NOMO-1 treated with dmso at 0.1 percent for 144 hours (cell line): ENCODE measurements at regions not wholly inside any gene's neighbourhood (a gene's known extent, or its start where the extent isn't known, plus 50 kb on each side); places are given as distances from the start of the nearest gene placed in this dataset.
"Not testable (repeated sequence)": the region's sequence is repeated elsewhere in the genome, so short reads cannot be mapped to it uniquely, and the experiment has no call there.

Experiments used
- DNase-seq: peaks from one replicate; lab custom pipeline; 2025; ENCODE audit not compliant: unreplicated experiment; lab: John Stamatoyannopoulos, UW

DNA sequence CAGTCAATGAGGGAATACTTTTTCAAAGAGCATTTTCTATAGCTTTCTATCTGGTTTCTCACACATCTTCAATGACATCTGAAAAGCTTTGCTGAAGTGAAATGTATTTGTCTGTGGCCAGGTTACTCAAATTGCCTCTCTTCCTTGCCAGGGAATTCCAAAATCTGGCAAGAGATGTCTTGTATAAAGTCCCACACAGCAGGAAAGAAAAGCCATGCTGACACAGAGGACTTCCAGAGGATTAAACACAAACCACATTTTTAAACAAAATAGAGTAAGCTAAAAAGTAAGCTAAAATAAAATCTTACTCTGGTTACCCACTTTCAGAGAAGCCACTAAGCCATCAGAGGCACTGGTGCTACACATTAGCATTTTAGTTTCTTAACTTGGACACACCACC is 93.1 kb upstream of the BCAR3 start:
- DNase-seq = no peak

DNA sequence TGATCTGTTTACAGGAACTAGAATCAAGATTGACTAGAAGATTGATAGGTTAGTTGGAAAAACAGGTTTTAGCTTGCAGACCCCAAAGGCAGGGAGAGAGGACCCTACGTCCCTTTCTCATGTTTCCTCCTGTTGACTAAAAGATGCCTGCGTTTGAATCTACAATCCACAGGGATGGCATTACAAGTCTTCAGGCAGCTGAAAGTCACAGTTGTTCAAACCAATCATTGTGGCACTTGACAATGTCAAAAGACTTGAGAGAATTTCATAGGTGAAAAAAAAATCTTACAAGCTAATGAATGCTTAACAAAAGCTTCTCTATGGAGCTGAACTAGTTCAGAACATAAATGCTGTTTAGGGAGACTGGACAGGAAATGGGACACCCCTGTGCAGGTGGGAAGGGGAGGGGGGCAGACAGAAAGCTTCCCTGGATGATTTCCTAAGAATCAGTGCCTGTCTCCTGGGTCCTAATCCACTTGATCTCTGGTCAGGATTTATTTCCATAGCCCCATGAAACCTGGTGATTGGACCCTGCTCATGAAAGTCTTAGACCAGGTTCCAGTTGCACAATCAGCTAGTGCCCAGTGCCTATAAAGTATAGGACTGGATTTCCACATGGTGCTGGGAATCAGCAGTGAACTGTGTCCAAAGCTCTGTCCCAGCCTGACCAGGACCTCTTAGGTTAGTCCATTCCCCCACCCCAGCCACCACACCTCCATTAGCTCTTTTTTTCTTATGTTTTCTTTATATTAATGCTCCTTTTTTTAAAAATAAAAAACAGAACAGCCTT is 91.6 kb upstream of the BCAR3 start:
- DNase-seq = no peak

DNA sequence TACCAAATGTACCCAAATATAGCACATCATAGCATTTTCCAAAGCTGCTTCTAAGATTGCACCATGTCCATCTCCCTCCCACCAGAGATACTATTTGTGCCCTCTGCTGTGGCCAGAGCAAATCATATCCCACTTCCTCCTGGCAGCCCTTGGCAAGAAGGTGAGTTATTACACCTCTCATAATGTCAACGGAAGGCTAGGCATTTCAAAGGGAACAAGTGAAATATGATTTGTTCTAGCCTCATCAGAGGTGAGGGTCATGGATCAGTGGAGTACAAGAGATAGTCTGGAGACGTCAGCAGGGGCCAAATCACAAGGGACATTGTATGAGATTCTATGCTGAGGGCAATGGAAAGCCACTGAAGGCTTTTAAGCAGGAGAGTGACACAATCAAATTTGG is 90.2 kb upstream of the BCAR3 start:
- DNase-seq = no peak

DNA sequence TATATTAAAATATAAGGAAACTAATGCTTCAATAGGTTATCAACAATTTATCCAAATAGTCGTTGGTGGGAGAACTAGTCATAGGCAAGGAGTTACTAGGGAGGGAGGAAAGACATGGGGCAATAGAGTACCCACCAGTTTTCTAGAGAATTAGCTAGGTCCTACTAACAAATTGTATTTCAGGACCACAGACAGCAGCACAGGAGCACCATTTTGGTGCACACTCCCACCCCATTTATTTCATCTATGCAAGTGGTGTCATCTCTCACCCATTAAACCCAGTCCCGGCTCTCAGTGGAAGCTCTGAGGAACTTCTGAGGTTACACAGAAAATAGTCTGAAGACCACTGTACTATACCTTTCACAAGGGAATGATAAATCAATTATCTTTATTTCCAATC is 89.0 kb upstream of the BCAR3 start:
- no peak for DNase-seq

DNA sequence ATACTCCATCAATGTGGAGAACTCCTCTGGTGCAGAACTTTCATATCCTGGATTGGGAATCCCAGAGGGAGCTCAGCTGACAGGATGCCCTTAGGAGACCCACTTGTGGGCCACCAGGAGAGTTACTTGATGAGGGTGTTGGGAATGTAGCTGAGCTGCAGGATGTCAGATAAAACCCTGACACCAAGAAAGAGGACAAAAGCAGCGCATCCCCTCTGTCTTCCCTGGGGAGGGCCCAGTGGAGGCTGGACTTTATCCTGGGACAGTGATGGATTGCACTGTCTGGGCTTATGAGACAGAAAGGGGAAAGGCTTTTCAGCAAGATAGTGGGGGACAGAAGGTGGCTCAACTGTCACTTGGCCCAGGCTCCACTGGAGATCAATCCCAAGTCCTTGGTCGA is 88.1 kb upstream of the BCAR3 start:
- DNase-seq = no peak

DNA sequence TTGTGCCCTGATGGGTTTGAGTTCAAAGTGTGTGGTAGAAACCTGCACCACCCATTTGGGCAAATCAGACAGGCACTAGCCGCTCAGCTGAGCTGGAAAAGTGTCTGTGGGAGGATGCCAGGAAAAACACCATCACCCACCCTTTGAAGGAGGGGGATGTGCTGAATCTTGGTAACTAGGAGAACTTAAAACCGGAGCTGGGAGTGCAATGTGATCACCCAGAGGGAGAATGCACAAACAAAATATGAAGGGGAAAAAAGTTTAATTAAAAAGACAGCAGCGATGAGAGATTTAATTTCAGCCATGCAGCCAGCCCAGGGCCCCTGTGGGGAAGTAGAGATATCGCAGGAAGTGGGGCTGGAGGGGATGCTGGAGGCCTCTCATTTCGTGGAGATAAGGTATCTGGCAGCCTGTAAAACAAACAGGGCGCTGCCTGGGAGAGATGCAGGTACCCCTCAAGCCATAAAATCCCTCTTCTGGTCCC is 86.8 kb upstream of the BCAR3 start:
- DNase-seq = no peak

DNA sequence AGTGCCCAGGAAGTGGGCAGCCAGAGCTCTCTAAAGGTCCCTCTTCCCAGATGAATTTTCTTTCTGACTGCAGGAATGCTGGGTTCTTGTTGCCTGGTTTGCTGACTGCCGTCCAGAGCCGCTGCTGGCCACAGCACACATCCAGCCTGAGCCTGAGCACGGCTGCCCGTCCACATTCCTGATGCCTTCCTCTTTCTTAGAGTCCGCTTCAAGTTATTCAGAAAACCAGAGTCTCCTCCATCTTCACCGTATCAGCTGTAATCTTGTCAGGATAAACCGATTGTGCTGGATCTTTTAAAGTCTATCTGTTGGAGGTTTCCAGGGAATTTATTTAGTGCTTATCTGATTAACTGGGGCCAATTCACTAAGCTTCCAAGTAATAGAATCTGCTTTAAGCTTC is 84.8 kb upstream of the BCAR3 start:
- no peak for DNase-seq

DNA sequence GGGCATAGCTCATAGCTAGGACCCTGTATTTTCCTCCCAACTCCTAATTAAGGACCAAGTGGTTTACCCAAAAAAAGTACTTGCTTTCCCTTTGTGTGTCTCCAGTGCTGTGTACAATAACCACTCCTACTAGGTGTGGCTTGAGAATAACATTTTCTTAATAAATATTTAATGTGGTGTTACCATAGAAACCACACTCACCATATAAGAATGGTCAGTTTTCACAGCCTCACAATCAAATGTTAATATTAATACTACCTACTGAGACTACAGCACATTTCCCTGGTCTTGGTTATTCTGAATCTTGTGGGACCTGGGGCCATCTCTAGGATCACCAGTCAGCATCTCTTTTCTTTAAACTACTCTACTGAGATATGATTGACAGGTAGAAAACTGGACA is 83.5 kb upstream of the BCAR3 start:
- no peak for DNase-seq

DNA sequence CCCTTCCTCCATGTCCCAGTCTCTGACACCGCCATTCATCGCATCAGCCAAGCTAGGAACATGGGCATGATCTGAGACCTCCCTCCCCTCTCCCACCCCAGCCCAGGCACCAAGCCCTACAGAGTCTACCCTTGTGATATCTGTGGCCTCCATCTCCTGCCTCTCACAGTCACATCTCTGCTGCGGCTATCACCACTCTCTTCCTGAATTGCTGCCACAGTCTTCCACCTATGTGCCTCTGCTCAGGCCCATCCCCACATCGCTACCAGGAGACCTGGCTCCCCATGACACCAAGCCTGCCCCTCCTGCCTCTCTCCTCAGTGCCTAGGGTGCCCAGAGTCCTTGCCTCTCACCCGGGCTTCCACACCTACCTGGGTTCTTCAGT is 82.7 kb upstream of the BCAR3 start:
- no peak for DNase-seq

DNA sequence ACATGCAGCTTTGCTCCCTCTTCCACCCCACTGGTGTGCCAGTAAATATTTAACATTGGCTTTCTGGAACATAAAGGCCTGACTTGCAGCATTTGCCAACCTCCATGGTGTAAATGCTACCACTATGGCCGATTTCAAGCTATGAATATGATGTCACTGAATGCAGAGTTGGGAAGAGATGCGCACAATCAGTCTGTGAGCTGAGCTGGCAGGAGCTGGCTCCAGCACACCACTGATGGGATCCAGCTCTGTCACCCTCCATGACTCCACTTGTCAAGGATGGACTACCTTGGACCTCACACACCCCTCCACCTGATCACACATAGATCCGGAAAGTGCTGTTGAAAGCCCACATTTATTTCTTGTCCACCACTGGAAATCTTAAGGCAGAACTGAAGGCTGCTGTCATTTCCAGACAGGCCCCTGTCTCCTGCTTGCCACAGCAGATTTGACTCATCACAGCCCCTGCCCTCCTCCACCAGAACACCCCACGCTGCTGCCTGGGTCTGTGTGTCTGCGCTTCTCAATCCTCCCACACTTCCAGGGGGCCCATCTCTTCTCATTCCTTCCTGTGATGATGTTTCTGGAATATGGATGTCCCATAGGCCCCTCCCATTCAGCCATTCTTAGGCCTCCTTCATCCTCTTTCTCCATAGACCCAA is 82.2 kb upstream of the BCAR3 start:
- no peak for DNase-seq

DNA sequence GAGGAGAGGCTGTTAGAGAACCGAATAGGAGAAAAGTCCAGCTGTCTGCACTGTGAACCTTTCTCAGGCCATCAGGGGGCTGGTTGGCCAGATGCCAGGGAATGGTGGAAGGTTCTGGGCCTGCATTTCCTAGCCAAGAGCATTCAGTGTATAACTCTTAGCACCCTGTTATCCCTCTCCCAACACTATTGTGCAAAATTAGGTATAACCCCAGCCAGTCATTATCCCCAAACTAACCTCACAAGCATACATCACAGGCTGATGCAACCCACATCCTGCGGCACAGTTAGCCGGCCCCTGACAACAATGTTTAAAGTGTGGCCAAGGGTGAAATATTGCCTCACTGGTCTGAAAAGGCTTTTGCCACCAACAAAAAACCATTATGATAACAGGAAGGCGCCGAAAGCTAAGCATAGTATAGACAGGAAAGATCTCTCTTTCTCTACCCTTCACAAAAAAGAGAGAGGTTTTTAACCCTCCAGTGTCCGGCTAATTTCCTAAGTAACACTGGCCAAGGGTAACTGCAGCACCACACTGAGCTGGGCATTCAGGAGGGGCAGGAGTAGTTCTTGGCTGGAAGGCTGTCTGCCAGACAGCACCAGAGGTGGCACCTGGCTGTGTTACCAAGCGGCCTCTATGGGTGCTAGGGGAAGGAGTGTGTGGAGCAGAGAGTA is 77.3 kb upstream of the BCAR3 start:
- DNase-seq = peak; percentile 92

DNA sequence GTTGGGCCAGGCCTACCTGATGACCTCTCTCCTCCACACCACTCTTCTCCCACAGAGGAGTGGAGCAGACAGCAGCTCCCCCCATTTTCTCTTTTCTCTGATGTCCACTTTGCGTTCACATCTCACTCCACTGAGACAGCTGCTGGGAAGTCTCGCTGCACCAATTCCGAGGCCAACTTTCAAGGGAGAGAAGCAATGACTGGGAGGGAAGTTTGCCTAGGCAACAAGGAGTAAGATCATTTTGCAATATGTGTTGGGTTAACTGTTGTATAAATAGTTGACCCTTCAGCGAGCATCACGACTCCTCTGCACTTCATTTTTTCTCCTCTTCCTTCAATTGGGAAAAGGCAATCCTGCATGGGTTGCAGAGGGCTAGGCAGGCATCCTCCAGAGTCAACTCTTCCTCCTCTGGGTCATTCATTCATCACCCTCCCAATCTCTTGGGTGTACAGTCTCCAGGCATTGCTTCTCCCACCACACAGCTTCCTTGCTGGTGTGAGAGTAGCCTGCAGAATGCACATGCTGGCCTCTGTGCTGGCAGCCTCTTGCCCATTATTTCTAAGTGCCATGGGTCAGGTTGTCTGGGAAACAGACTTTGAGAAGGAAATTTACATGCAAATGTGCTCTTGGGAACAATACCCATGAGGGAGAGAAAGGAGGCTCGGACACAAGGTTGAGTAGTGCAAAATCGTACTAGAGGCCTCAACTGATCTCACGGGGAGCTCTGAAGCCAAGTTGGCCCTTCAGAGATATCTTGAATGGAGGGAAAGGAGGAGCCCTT is 75.8 kb upstream of the BCAR3 start:
- no peak for DNase-seq

DNA sequence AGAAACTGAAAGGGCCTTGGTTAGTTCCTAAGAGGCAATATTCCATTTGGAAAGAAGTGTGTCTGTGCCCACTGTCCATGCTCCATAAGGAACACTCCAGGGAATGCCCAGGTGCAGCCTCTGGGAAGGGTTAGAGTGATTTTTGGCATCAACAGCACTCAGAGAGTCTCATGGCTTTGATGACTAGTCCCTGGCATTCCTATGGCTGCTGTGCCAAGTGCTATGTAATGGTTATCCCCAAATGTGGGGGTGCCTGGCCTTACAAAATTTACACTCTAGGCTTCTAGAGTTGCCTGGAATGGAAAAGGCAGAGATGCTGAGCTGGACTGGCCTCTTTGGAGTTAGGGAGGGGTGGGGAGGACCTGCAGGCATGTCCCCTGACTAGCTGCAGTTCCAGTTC is 75.0 kb upstream of the BCAR3 start:
- no peak for DNase-seq

DNA sequence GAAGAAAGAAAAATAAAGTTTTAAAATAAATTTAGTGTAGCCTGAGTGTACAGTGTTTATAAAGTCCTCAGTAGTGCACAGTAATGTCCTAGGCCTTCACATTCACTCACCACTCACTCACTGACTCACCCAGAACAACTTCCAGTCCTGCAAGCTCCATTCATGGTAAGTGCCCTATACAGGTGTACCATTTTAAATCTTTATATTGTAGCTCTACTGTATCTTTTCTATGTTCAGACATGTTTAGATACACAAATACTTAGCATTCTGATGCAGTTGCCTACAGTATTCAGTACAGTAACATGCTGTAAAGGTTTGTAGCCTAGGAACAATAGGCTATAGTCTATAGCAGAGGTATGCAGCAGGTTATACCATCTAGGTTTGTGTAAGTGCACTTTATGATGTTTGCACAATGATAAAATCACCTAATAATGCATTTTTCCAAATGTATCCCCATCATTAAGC is 73.6 kb upstream of the BCAR3 start:
- DNase-seq = not testable (repeated sequence)

DNA sequence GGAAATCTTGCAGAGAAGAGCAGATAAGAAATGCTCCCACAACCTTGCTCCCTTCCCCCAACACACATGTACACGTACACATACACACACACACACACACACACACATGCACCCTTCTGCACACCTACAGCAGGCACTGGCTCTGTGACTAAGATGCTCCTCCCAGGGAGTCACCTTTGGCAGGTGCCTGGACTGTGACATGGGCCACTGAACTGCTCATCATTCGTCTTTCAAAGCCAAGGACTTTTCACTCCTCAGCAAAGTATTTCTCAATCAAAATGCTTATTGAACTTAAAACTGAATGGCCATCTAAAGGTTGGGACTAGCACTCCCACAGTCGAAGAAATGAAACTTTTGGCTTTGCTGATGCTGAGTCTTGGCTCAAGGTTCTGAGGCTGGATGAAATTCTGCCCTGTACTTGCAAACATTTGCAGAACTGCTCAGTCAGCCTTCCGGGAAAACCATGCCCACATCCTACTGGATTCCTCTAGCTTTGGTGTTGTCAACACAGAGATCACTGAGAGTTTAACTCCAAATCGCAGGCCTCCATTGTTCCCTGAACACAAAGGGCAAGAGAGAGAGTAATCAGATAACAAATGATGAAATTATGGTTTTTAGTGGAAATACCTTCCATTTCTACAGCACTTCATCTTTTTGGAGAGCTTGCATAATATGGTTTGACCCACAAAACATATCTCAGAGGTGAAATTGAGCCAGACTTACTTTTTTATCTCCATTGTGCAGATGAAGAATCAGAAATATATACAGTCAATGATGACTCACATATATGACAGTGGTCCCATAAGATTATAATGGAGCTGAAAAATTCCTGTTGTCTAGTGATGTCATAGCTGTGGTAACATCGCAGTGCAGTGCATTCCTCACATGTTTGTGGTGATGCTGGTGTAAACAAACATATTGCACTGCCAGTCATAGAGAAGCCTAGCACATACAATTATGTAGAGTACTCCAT is 72.4 kb upstream of the BCAR3 start:
- no peak for DNase-seq

DNA sequence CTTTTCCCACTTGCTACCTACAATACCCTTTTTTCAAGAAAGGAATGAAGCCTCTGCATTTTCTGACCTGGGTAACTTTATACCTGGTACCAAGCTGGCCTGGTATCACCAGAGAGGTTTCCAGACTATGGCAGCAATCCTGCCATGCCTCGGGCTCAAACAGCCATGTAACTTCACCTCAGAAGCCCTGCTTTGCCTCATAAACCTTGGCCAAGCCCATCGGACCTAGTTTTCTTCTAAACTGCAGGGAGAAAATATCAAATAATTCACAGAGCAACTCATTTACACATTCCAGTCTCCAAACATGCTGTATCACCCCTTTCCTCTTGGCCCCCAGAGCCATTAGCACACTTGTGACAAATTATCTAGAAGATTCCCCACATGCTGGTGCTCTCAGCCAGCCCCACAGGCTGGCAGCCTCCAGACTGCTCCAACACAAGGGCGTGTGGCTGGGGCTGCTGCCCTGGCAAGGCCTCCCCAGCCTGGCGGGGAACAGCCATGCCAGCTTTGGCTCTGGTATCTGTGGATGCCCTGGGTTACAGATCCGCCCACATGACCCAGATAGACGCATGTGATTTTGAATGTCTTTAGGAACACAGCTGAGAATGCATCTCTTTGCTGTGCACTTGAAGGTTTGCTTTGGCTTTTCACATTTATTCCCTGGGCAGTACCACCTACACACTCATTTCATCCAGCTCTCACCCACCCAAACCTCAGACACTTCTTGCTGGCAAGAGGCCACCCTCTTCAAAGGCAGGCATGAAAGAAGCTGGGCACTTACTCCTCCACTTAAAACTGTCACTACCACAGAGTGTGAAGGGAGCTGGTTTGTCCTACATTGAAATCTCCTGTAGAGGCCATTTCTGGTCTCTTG is 70.0 kb upstream of the BCAR3 start:
- DNase-seq = no peak

DNA sequence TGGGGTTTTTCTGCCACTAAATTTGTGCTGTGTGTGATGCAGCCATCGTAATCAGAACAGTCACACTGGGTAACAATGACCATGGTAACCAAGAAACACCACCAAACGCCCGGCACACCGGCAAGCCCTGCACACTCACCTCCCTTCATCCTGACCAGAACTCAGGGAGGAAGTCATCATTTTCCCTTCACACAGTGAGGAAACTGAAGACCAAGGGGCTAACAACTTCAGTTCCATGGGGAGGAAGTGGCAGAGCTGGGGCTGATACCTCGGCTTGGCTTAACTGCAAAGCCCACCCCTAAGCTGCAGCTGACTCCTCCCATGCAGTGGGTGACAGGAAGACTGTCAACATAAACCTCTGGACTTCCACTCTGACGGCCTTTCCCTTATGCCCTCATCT is 69.3 kb upstream of the BCAR3 start:
- DNase-seq = no peak

DNA sequence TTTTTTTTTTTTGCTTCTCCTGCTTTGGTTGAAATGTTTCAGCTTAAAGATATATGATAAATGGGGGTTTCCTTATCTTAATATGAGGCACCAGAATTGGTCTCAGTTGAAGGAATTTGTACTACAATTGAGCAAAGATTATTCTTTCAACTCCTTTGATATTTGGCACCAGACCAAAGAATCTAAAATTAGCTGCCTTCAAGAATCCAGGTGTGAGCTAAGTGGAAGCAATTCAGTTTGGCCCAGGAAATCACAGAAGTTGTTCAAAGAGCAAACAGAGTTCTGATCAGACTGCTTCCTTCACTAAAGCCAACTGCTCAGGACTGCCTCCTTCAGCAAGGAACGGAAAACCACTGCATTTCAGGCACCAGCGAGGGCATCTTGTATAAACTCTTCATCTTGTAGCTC is 68.3 kb upstream of the BCAR3 start:
- DNase-seq = no peak

DNA sequence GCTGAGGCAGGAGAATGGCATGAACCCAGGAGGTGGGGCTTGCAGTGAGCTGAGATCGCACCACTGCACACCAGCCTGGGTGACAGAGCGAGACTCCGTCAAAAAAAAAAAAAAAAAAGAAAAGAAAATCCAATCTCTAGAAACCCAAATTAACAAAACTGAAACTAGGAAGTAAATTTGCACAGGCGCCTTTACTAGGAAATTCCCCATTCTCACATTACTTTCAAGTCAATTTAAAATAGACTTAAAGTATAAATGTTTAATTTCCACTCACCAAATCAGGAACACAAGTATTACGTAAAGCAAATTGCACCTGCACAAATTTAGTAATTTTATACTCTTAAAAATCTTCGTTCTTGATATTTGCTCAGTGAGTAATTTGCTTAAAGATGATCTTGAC is 67.8 kb upstream of the BCAR3 start:
- DNase-seq = peak; percentile 20
